SU-DHL-6 (cell line): ENCODE measurements at regions not wholly inside any gene's neighbourhood (a gene's known extent, or its start where the extent isn't known, plus 50 kb on each side); places are given as distances from the start of the nearest gene placed in this dataset.

Experiments
- EZH2phosphoT487 ChIP-seq: fragments of 200-600 bp; sonication (generic), shearing (Covaris generic); conservative IDR thresholded peaks from 2 replicates; pipeline ENCODE4 v1.6.1; 2018; ENCODE audit warnings: mild to moderate bottlenecking, antibody characterized with exemption, low read length, moderate library complexity, mixed read lengths
- TF ChIP-seq, protein P1 (sequence below): fragments of 200-600 bp; sonication (generic); IDR thresholded peaks from one replicate; pipeline ENCODE4 v1.5.1; 2017; ENCODE audit warnings: antibody characterized with exemption, mild to moderate bottlenecking, low read length, moderate library complexity; ENCODE audit not compliant: insufficient read depth, poor library complexity, severe bottlenecking

GRCh38 chr12:19709889-19710288 lies 270.6 kb downstream of the AEBP2 start:
- TF ChIP-seq, protein P1, sequence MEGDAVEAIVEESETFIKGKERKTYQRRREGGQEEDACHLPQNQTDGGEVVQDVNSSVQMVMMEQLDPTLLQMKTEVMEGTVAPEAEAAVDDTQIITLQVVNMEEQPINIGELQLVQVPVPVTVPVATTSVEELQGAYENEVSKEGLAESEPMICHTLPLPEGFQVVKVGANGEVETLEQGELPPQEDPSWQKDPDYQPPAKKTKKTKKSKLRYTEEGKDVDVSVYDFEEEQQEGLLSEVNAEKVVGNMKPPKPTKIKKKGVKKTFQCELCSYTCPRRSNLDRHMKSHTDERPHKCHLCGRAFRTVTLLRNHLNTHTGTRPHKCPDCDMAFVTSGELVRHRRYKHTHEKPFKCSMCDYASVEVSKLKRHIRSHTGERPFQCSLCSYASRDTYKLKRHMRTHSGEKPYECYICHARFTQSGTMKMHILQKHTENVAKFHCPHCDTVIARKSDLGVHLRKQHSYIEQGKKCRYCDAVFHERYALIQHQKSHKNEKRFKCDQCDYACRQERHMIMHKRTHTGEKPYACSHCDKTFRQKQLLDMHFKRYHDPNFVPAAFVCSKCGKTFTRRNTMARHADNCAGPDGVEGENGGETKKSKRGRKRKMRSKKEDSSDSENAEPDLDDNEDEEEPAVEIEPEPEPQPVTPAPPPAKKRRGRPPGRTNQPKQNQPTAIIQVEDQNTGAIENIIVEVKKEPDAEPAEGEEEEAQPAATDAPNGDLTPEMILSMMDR = no peak
- no peak for TF ChIP-seq EZH2phosphoT487
